ENCODE measurements at regions not wholly inside any gene's neighbourhood (a gene's known extent, or its start where the extent isn't known, plus 50 kb on each side); places are given as distances from the start of the nearest gene placed in this dataset.
"Not testable (repeated sequence)": the region's sequence is repeated elsewhere in the genome, so short reads cannot be mapped to it uniquely, and the experiment has no call there.

DNA sequence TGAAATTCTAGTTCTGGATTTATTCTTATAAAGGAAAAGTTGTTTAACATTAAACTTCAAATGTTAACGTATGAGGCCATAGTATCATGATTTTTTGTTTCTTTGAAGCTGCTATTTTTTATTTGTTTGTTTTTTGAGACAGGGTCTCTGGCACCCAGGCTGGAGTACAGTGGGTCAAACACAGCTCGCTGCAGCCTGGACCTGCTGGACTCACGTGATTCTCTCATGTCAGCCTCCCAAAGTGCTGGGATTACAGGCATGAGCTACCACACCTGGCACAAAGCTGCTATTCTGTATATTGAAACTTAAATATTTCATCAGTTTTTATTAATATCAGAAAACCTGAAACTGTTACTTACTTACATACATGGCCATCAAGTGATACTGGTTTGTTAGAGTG, 89.5 kb upstream of the RPRM start:
- H3K27me3 ChIP-seq, result no peaks in the 10 kb centered on the region
- no peaks in the 10 kb centered on the region for H3K36me3 ChIP-seq
- H3K4me1 ChIP-seq, result no peaks in the 10 kb centered on the region
- no peak for TF ChIP-seq POLR2A (IDR thresholded peaks at IDR 0.05)
- TF ChIP-seq, protein P1, sequence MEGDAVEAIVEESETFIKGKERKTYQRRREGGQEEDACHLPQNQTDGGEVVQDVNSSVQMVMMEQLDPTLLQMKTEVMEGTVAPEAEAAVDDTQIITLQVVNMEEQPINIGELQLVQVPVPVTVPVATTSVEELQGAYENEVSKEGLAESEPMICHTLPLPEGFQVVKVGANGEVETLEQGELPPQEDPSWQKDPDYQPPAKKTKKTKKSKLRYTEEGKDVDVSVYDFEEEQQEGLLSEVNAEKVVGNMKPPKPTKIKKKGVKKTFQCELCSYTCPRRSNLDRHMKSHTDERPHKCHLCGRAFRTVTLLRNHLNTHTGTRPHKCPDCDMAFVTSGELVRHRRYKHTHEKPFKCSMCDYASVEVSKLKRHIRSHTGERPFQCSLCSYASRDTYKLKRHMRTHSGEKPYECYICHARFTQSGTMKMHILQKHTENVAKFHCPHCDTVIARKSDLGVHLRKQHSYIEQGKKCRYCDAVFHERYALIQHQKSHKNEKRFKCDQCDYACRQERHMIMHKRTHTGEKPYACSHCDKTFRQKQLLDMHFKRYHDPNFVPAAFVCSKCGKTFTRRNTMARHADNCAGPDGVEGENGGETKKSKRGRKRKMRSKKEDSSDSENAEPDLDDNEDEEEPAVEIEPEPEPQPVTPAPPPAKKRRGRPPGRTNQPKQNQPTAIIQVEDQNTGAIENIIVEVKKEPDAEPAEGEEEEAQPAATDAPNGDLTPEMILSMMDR (IDR thresholded peaks at IDR 0.05), result no peak
- H3K9me3 ChIP-seq, result no peaks in the 10 kb centered on the region
- no peak for DNase-seq
- H3K27ac ChIP-seq, result no peak overlapping the region
- H3K4me3 ChIP-seq, result no peak overlapping the region

DNA sequence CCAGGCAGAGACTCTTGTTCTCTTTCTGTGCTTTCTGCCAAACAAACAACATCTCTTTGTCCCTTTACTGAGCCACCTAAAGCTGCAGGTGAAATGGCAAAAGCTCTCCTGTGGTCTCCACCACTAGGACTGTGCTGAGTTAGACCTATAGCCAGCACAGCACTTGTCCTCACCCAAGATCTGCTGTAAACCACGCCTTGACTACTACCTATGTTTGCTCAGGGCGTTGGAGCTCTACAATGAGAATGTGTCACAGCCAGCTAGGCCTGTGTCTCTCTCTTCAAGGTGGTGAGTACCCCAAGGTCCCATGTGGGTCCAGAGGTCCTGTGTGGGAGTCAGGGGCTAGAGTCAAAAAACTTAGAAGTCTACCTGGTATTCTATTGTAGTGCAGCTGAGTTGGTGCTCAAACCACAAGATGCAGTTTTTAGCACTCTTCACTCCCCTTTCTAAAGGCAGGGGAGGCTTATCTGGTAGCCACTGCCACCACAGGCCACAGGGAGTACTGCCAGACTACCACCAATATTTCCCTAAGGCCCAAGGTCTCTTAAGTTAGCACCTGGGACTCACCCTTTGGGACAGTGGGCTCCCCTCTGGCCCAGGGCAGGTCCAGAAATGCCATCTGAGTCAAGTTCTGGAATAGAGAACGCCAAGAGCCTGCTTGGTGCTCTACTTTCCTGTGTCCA, 96.8 kb upstream of the RPRM start:
- Histone ChIP-seq H3K27ac (no peak overlapping the region), H3K4me1 (no peaks in the 10 kb centered on the region), H3K9me3 (no peaks in the 10 kb centered on the region), H3K27me3 (no peaks in the 10 kb centered on the region), H3K4me3 (no peak overlapping the region), H3K36me3 (no peaks in the 10 kb centered on the region)
- TF ChIP-seq, protein P1 (IDR thresholded peaks at IDR 0.05), result no peak
- TF ChIP-seq POLR2A (IDR thresholded peaks at IDR 0.05), result no peak
- DNase-seq, result no peak

DNA sequence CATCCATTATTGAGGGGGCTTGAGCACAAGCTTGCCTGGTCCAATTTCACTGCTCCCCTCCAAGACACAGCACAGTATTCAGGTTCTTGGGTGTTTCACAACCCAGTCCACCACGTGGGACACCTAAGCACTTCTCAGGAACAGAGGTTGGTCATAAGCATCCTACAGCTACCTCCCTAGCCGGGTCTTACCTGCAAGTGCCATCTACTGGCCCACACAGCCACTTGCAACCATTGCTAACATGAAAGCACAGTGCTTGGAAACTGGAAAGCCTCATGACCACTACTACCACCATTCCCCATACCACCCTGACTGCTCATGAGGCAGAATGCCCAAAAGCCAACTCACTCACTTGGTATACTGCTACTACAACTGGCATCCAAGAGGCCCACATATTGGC, 105.7 kb upstream of the RPRM start:
- Histone ChIP-seq H3K27me3 (no peaks in the 10 kb centered on the region), H3K4me1 (no peaks in the 10 kb centered on the region), H3K27ac (no peak overlapping the region), H3K36me3 (no peaks in the 10 kb centered on the region), H3K9me3 (peaks cover 0 to 5% (median 1%) of the 10 kb centered on the region in 4 donors), H3K4me3 (no peak overlapping the region)
- TF ChIP-seq, protein P1 (IDR thresholded peaks at IDR 0.05), result no peak
- no peak for TF ChIP-seq POLR2A (IDR thresholded peaks at IDR 0.05)
- DNase-seq, result no peak

DNA sequence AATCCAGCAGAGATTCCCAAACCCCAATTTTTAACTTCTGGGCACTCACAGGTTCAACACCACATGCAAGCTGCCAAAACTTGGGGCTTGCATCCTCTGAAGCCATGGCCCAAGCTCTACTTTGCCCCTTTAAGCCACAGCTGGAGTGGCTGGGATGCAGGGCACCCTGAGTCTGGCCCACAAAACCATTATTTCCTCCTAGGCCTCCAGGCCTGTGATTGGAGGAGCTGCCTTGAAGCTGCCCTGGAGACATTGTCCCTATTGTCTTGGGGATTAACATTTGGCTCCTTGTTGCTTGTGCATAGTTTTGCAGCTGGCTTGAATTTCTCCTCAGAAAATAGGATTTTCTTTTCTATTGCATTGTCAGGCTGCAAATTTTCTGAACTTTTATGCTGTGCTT, 109.8 kb upstream of the RPRM start:
- TF ChIP-seq, protein P1 (IDR thresholded peaks at IDR 0.05), result no peak
- no peak for TF ChIP-seq POLR2A (IDR thresholded peaks at IDR 0.05)
- Histone ChIP-seq H3K27ac (no peak overlapping the region), H3K4me1 (no peaks in the 10 kb centered on the region), H3K9me3 (peaks cover 0 to 5% (median 1%) of the 10 kb centered on the region in 4 donors), H3K27me3 (no peaks in the 10 kb centered on the region), H3K36me3 (no peaks in the 10 kb centered on the region), H3K4me3 (no peak overlapping the region)
- no peak for DNase-seq

DNA sequence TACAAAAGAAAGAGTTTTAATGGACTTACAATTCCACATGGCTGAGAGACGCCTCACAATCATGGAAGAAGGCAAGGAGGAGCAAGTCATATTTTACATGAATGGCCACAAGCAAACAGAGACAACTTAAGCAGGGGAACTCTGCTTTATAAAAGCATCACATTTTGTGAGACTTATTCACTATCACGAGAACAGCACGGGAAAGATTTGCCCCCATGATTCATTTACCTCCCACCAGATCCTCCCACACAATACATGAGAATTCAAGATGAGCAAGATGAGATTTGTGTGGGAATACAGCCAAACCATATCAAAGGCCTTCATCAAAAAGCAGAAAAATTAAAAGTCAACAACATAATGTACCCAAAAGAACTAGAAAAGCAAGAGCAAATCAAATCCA, 111.0 kb upstream of the RPRM start:
- Histone ChIP-seq H3K4me1 (no peaks in the 10 kb centered on the region), H3K27ac (no peak overlapping the region), H3K36me3 (no peaks in the 10 kb centered on the region), H3K9me3 (peaks cover 0 to 5% (median 1%) of the 10 kb centered on the region in 4 donors), H3K4me3 (no peak overlapping the region), H3K27me3 (no peaks in the 10 kb centered on the region)
- DNase-seq, result no peak
- no peak for TF ChIP-seq POLR2A (IDR thresholded peaks at IDR 0.05)
- TF ChIP-seq, protein P1 (IDR thresholded peaks at IDR 0.05), result no peak

DNA sequence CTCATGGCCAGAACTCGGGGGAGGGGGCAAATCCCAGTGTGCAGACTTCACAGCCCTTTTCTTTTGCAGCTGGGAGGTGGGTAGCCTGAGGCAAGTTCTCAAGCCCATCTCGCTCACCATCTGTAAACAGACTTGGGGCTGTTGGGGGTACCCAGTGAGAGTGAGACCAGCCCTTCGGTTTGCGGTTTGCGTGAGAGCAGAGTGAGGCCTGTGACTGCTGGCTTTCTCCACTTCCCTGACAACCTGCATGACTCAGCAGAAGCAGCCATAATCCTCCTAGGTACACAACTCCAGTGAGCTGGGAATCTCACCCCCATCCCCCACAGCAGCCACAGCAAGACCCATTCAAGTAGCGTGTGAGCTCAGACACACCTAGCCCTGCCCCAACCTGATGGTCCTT, 114.5 kb upstream of the RPRM start:
- H3K4me1 ChIP-seq, H3K27me3 ChIP-seq, H3K9me3 ChIP-seq, H3K4me3 ChIP-seq, H3K27ac ChIP-seq, DNase-seq, H3K36me3 ChIP-seq: not testable (repeated sequence)
